Upper lobe of left lung (tissue), 4 donors: ENCODE measurements at regions not wholly inside any gene's neighbourhood (a gene's known extent, or its start where the extent isn't known, plus 50 kb on each side); places are given as distances from the start of the nearest gene placed in this dataset.

Source experiments
- CTCF ChIP-seq, 6 experiments: fragments of 450-650 bp in 4 of 6; fragments of 200-600 bp in 2 of 6; sonication (generic) in 2 of 6; IDR thresholded peaks; one replicate each; pipeline ENCODE4 v1.5.1; 2016 to 2019; ENCODE audit warnings: antibody characterized with exemption in 6 of 6
- POLR2A ChIP-seq, 4 donors: fragments of 450-650 bp; IDR thresholded peaks; one replicate each; pipeline ENCODE4 v1.5.1; 2016 to 2017; ENCODE audit warnings: antibody characterized with exemption in 4 of 4, mild to moderate bottlenecking in 2 of 4
- POLR2AphosphoS5 ChIP-seq, 2 donors: sonication (generic); formaldehyde crosslinking; IDR thresholded peaks; one replicate each; pipeline ENCODE4 v1.5.1; 2017; ENCODE audit warnings: antibody characterized with exemption in 2 of 2

GRCh38 chr7:115549910-115550309 lies 480.7 kb downstream of the TFEC start:
- TF ChIP-seq POLR2A (IDR thresholded peaks at IDR 0.05): no peak
- TF ChIP-seq CTCF (IDR thresholded peaks at IDR 0.05): no peak
- no peak for TF ChIP-seq POLR2AphosphoS5 (IDR thresholded peaks at IDR 0.05)
